CD8-positive, alpha-beta memory T cell (primary cell): ENCODE measurements at regions not wholly inside any gene's neighbourhood (a gene's known extent, or its start where the extent isn't known, plus 50 kb on each side); places are given as distances from the start of the nearest gene placed in this dataset.

Source experiments
- CTCF ChIA-PET: fragments of 350-600 bp; sonication (Branson Sonifier 250); formaldehyde crosslinking; loops from one replicate; lab custom pipeline; 2021; ENCODE audit warnings: antibody characterized with exemption; lab: Charles Lee
- POLR2A ChIA-PET: fragments of 350-600 bp; sonication (Branson Sonifier 250); formaldehyde crosslinking; loops from one replicate; lab custom pipeline; 2021; ENCODE audit warnings: antibody characterized with exemption; lab: Charles Lee
- DNase-seq, 5 donors: peaks; one replicate each; pipeline versions ENCODE4 v3.0.0 to v3.0.0-alpha.2; 2020 to 2022; ENCODE audit warnings: mixed read lengths in 1 of 5
- H3K27ac ChIP-seq: one replicate; pipeline ENCODE4 v1.7.0; 2013; ENCODE audit warnings: low read depth, mild to moderate bottlenecking, low read length, moderate library complexity
- H3K27me3 ChIP-seq: 2 replicates; pipeline ENCODE4 v1.7.0; 2013; ENCODE audit warnings: low read length, mild to moderate bottlenecking; ENCODE audit not compliant: insufficient read depth, poor library complexity, severe bottlenecking
- H3K36me3 ChIP-seq: 2 replicates; pipeline ENCODE4 v1.7.0; 2013; ENCODE audit warnings: mild to moderate bottlenecking, low read length, moderate library complexity; ENCODE audit not compliant: insufficient read depth
- H3K4me1 ChIP-seq: 2 replicates; pipeline ENCODE4 v1.7.0; 2013; ENCODE audit warnings: mild to moderate bottlenecking, low read length, moderate library complexity; ENCODE audit not compliant: insufficient read depth
- H3K4me3 ChIP-seq: 2 replicates; pipeline ENCODE4 v1.7.0; 2013; ENCODE audit warnings: mild to moderate bottlenecking, low read length
- H3K9me3 ChIP-seq: 2 replicates; pipeline ENCODE4 v1.7.0; 2013; ENCODE audit warnings: mild to moderate bottlenecking, low read length
- H3K27ac Mint-ChIP-seq, 8 donors: one replicate each; pipeline ENCODE4 v1.8.0; 2020 to 2021; ENCODE audit warnings: mixed read lengths in 8 of 8, mild to moderate bottlenecking in 6 of 8, inconsistent platforms in 3 of 8, moderate library complexity in 3 of 8
- H3K27me3 Mint-ChIP-seq, 2 donors: one replicate each; pipeline ENCODE4 v1.8.0; 2020 to 2021; ENCODE audit warnings: mixed read lengths in 2 of 2, mild to moderate bottlenecking in 1 of 2, moderate library complexity in 1 of 2
- H3K36me3 Mint-ChIP-seq, 3 donors: one replicate each; pipeline ENCODE4 v1.8.0; 2020 to 2021; ENCODE audit warnings: mixed read lengths in 3 of 3, inconsistent platforms in 1 of 3, mild to moderate bottlenecking in 1 of 3
- H3K4me1 Mint-ChIP-seq, 3 donors: one replicate each; pipeline ENCODE4 v1.8.0; 2020 to 2021; ENCODE audit warnings: mixed read lengths in 3 of 3, inconsistent platforms in 1 of 3, mild to moderate bottlenecking in 1 of 3
- H3K4me3 Mint-ChIP-seq, 7 donors: one replicate each; pipeline ENCODE4 v1.8.0; 2020 to 2021; ENCODE audit warnings: mixed read lengths in 7 of 7, mild to moderate bottlenecking in 6 of 7, moderate library complexity in 4 of 7, inconsistent platforms in 2 of 7
- H3K9me3 Mint-ChIP-seq, 5 donors: one replicate each; pipeline ENCODE4 v1.8.0; 2020 to 2022; ENCODE audit warnings: mixed read lengths in 5 of 5, mild to moderate bottlenecking in 3 of 5, moderate library complexity in 2 of 5, inconsistent platforms in 1 of 5

- CTCF ChIA-PET = no interaction called here
- H3K27me3 Mint-ChIP-seq = no peaks in the 10 kb centered on the region
These were observed 321.1 kb downstream of the PIK3C3 start for GRCh38 chr18:42275949-42276730.

GRCh38 chr18:42281124-42281523 is 326.1 kb downstream of the PIK3C3 start:
- no peak overlapping the region for H3K27ac ChIP-seq
- Mint-ChIP-seq H3K27me3 (peaks cover 0 to under 1% of the 10 kb centered on the region in 2 donors), H3K36me3 (no peaks in the 10 kb centered on the region), H3K27ac (no peak overlapping the region), H3K9me3 (peaks cover 0 to 3% (median 0%) of the 10 kb centered on the region in 5 donors), H3K4me1 (no peaks in the 10 kb centered on the region), H3K4me3 (no peak overlapping the region)
- no peaks in the 10 kb centered on the region for H3K4me1 ChIP-seq
- H3K4me3 ChIP-seq = no peak overlapping the region
- POLR2A ChIA-PET = no interaction called here
- H3K36me3 ChIP-seq = no peaks in the 10 kb centered on the region
- no peak for DNase-seq
- H3K9me3 ChIP-seq = no peaks in the 10 kb centered on the region
- CTCF ChIA-PET = interaction anchor here (0.7 kb wide), 1 partner anchor 18 kb away, joined by 3 read pairs; no protein-coding TSS in a partner anchor
- H3K27me3 ChIP-seq = no peaks in the 10 kb centered on the region

More at GRCh38 chr18:42275949-42276730, 321.1 kb downstream of the PIK3C3 start:
- no peak for DNase-seq
- no peaks in the 10 kb centered on the region for H3K27me3 ChIP-seq
- POLR2A ChIA-PET = no interaction called here
- no peaks in the 10 kb centered on the region for H3K9me3 ChIP-seq
- no peaks in the 10 kb centered on the region for H3K4me1 ChIP-seq
- no peaks in the 10 kb centered on the region for H3K4me1 Mint-ChIP-seq
- no peak overlapping the region for H3K27ac ChIP-seq
- no peak overlapping the region for H3K4me3 ChIP-seq
- no peak overlapping the region for H3K4me3 Mint-ChIP-seq
- no peaks in the 10 kb centered on the region for H3K36me3 ChIP-seq
- H3K9me3 Mint-ChIP-seq = no peaks in the 10 kb centered on the region
- H3K36me3 Mint-ChIP-seq = no peaks in the 10 kb centered on the region
- no peak overlapping the region for H3K27ac Mint-ChIP-seq

GRCh38 chr18:42281851-42282250 is 326.8 kb downstream of the PIK3C3 start:
- Histone ChIP-seq H3K27me3 (no peaks in the 10 kb centered on the region), H3K4me3 (no peak overlapping the region), H3K36me3 (no peaks in the 10 kb centered on the region), H3K9me3 (no peaks in the 10 kb centered on the region), H3K27ac (no peak overlapping the region), H3K4me1 (no peaks in the 10 kb centered on the region)
- Mint-ChIP-seq H3K27ac (peak overlapping the region in 1 of 8 donors; percentile 17), H3K36me3 (no peaks in the 10 kb centered on the region), H3K27me3 (peaks cover 0 to 3% of the 10 kb centered on the region in 2 donors), H3K4me1 (no peaks in the 10 kb centered on the region), H3K9me3 (peaks cover 0 to 3% (median 0%) of the 10 kb centered on the region in 5 donors), H3K4me3 (no peak overlapping the region)
- POLR2A ChIA-PET = no interaction called here
- DNase-seq = no peak
- CTCF ChIA-PET = interaction anchor here (0.7 kb wide), 1 partner anchor 17 kb away, joined by 3 read pairs; no protein-coding TSS in a partner anchor

- no peak overlapping the region for H3K27ac ChIP-seq
- no peak overlapping the region for H3K27ac Mint-ChIP-seq
- no peak for DNase-seq
- ChIA-PET CTCF (no interaction called here), POLR2A (no interaction called here)
- peaks cover 0 to 3% (median 0%) of the 10 kb centered on the region in 5 donors for H3K9me3 Mint-ChIP-seq
- H3K4me3 Mint-ChIP-seq = no peak overlapping the region
- H3K36me3 ChIP-seq = no peaks in the 10 kb centered on the region
- no peak overlapping the region for H3K4me3 ChIP-seq
- no peaks in the 10 kb centered on the region for H3K9me3 ChIP-seq
- no peaks in the 10 kb centered on the region for H3K4me1 Mint-ChIP-seq
- H3K27me3 Mint-ChIP-seq = peaks cover 0 to 3% of the 10 kb centered on the region in 2 donors
- no peaks in the 10 kb centered on the region for H3K4me1 ChIP-seq
- no peaks in the 10 kb centered on the region for H3K36me3 Mint-ChIP-seq
- H3K27me3 ChIP-seq = no peaks in the 10 kb centered on the region
These were observed 332.0 kb downstream of the PIK3C3 start for GRCh38 chr18:42287047-42287446.

- POLR2A ChIA-PET = no interaction called here
- H3K9me3 Mint-ChIP-seq = peaks cover 0 to 5% (median 2%) of the 10 kb centered on the region in 5 donors
- no peaks in the 10 kb centered on the region for H3K4me1 ChIP-seq
- CTCF ChIA-PET = no interaction called here
- no peak overlapping the region for H3K27ac ChIP-seq
- H3K9me3 ChIP-seq = no peaks in the 10 kb centered on the region
- no peak for DNase-seq
- H3K27ac Mint-ChIP-seq = no peak overlapping the region
- no peak overlapping the region for H3K4me3 Mint-ChIP-seq
- peaks cover 0 to 3% of the 10 kb centered on the region in 2 donors for H3K27me3 Mint-ChIP-seq
- H3K4me1 Mint-ChIP-seq = no peaks in the 10 kb centered on the region
- no peak overlapping the region for H3K4me3 ChIP-seq
- H3K36me3 Mint-ChIP-seq = no peaks in the 10 kb centered on the region
- H3K36me3 ChIP-seq = no peaks in the 10 kb centered on the region
- no peaks in the 10 kb centered on the region for H3K27me3 ChIP-seq
These were observed 333.1 kb downstream of the PIK3C3 start for GRCh38 chr18:42288129-42288528.

DNA sequence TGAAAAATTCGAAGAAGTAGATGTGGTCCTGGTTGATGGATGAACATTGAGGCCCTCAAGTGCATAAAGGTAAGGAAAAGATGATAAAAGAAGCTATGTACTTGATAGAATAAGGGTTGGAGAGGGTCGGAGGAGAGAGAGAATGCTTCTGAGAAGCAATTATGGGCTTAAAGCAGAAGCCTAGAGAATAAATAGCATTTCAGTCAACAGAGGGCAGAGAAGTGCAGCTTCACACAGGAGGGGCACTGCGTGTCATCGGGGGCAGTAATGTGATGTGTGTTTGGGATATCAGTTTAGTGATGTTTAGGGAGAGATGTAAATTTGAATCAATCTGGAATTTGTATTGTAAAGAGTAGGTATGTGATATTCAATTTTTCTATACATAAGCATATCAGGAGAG is 334.5 kb downstream of the PIK3C3 start:
- no peak for DNase-seq
- Mint-ChIP-seq H3K27me3 (peaks cover 0 to 3% of the 10 kb centered on the region in 2 donors), H3K36me3 (no peaks in the 10 kb centered on the region), H3K4me1 (no peaks in the 10 kb centered on the region), H3K27ac (no peak overlapping the region), H3K9me3 (peaks cover 0 to 5% (median 2%) of the 10 kb centered on the region in 5 donors), H3K4me3 (no peak overlapping the region)
- no peaks in the 10 kb centered on the region for H3K9me3 ChIP-seq
- no peaks in the 10 kb centered on the region for H3K4me1 ChIP-seq
- H3K27me3 ChIP-seq = no peaks in the 10 kb centered on the region
- H3K4me3 ChIP-seq = no peak overlapping the region
- ChIA-PET POLR2A (no interaction called here), CTCF (interaction anchor here (1.6 kb wide), 1 partner anchor 9 kb away, joined by 9 read pairs; no protein-coding TSS in a partner anchor)
- H3K27ac ChIP-seq = no peak overlapping the region
- H3K36me3 ChIP-seq = no peaks in the 10 kb centered on the region

- no peak for DNase-seq
- H3K9me3 ChIP-seq = no peaks in the 10 kb centered on the region
- no peaks in the 10 kb centered on the region for H3K36me3 ChIP-seq
- ChIA-PET POLR2A (no interaction called here), CTCF (interaction anchor here (0.6 to 1.6 kb wide), 2 partner anchors 8 to 1231 kb away, joined by 3 to 9 read pairs; no protein-coding TSS in a partner anchor)
- no peaks in the 10 kb centered on the region for H3K27me3 ChIP-seq
- Mint-ChIP-seq H3K27ac (no peak overlapping the region), H3K27me3 (peaks cover 0 to 3% of the 10 kb centered on the region in 2 donors), H3K4me1 (no peaks in the 10 kb centered on the region), H3K36me3 (no peaks in the 10 kb centered on the region), H3K4me3 (no peak overlapping the region), H3K9me3 (peaks cover 0 to 5% (median 0%) of the 10 kb centered on the region in 5 donors)
- no peaks in the 10 kb centered on the region for H3K4me1 ChIP-seq
- H3K27ac ChIP-seq = no peak overlapping the region
- no peak overlapping the region for H3K4me3 ChIP-seq
These were observed 335.6 kb downstream of the PIK3C3 start for GRCh38 chr18:42290318-42291307.
